ENCODE measurements at regions not wholly inside any gene's neighbourhood (a gene's known extent, or its start where the extent isn't known, plus 50 kb on each side); places are given as distances from the start of the nearest gene placed in this dataset.
"Not testable (repeated sequence)": the region's sequence is repeated elsewhere in the genome, so short reads cannot be mapped to it uniquely, and the experiment has no call there.

- no peak for DNase-seq
Measured at GRCh38 chr12:116434155-116435011, 124.8 kb upstream of the MAP1LC3B2 start.

- DNase-seq = no peak
Measured at GRCh38 chr12:116435984-116436383, 123.2 kb upstream of the MAP1LC3B2 start.

- DNase-seq = no peak
Measured at GRCh38 chr12:116436561-116437249, 122.5 kb upstream of the MAP1LC3B2 start.

- no peak for DNase-seq
Measured at GRCh38 chr12:116441292-116441691, 117.9 kb upstream of the MAP1LC3B2 start.

GRCh38 chr12:116442304-116442703 is 116.9 kb upstream of the MAP1LC3B2 start:
- DNase-seq = no peak

- no peak for DNase-seq
Measured at GRCh38 chr12:116442946-116443345, 116.2 kb upstream of the MAP1LC3B2 start.

GRCh38 chr12:116443821-116444589 is 115.2 kb upstream of the MAP1LC3B2 start:
- DNase-seq = no peak

GRCh38 chr12:116444590-116444943 is 114.6 kb upstream of the MAP1LC3B2 start:
- no peak for DNase-seq

GRCh38 chr12:116448165-116448739 is 110.9 kb upstream of the MAP1LC3B2 start:
- no peak for DNase-seq

GRCh38 chr12:116450406-116450910 is 108.7 kb upstream of the MAP1LC3B2 start:
- DNase-seq = no peak

GRCh38 chr12:116452975-116453374 is 106.2 kb upstream of the MAP1LC3B2 start:
- DNase-seq = not testable (repeated sequence)

- no peak for DNase-seq
Measured at GRCh38 chr12:116453631-116454030, 105.5 kb upstream of the MAP1LC3B2 start.

- no peak for DNase-seq
Measured at GRCh38 chr12:116454076-116454475, 105.1 kb upstream of the MAP1LC3B2 start.

- DNase-seq = no peak
Measured at GRCh38 chr12:116454950-116455447, 104.2 kb upstream of the MAP1LC3B2 start.

GRCh38 chr12:116455540-116456329 is 103.4 kb upstream of the MAP1LC3B2 start:
- DNase-seq = no peak

- no peak for DNase-seq
Measured at GRCh38 chr12:116456330-116457082, 102.7 kb upstream of the MAP1LC3B2 start.

GRCh38 chr12:116458492-116458891 is 100.7 kb upstream of the MAP1LC3B2 start:
- DNase-seq = no peak

GRCh38 chr12:116459011-116459875 is 99.9 kb upstream of the MAP1LC3B2 start:
- DNase-seq = no peak

- no peak for DNase-seq
Measured at GRCh38 chr12:116459916-116460663, 99.1 kb upstream of the MAP1LC3B2 start.

Data from NCI-H1092 (cell line).